ENCODE measurements at regions not wholly inside any gene's neighbourhood (a gene's known extent, or its start where the extent isn't known, plus 50 kb on each side); places are given as distances from the start of the nearest gene placed in this dataset.

GRCh38 chr5:167790045-167790444, 501.4 kb upstream of the WWC1 start:
- Histone ChIP-seq H3K9ac (ENCODE audit: low read length) (no peak overlapping the region), H3K4me1 (ENCODE audit: control insufficient read depth, insufficient read depth, low read length) (no peaks in the 10 kb centered on the region), H3K27me3 (ENCODE audit: control insufficient read depth, insufficient read depth, low read length) (no peaks in the 10 kb centered on the region), H3K36me3 (ENCODE audit: control insufficient read depth, insufficient read depth, low read length) (no peaks in the 10 kb centered on the region), H3K9me3 (ENCODE audit: control insufficient read depth, low read length) (no peaks in the 10 kb centered on the region), H3K4me3 (ENCODE audit: low read length) (no peak overlapping the region)

- H3K27me3 ChIP-seq (ENCODE audit: control insufficient read depth, insufficient read depth, low read length): no peaks in the 10 kb centered on the region
- no peak overlapping the region for H3K9ac ChIP-seq (ENCODE audit: low read length)
- H3K4me1 ChIP-seq (ENCODE audit: control insufficient read depth, insufficient read depth, low read length): no peaks in the 10 kb centered on the region
- no peaks in the 10 kb centered on the region for H3K36me3 ChIP-seq (ENCODE audit: control insufficient read depth, insufficient read depth, low read length)
- no peak overlapping the region for H3K4me3 ChIP-seq (ENCODE audit: low read length)
- no peaks in the 10 kb centered on the region for H3K9me3 ChIP-seq (ENCODE audit: control insufficient read depth, low read length)
Observed at GRCh38 chr5:167790462-167791260, 500.8 kb upstream of the WWC1 start.

GRCh38 chr5:167792514-167792913, 498.9 kb upstream of the WWC1 start:
- H3K9me3 ChIP-seq (ENCODE audit: control insufficient read depth, low read length): no peaks in the 10 kb centered on the region
- H3K4me1 ChIP-seq (ENCODE audit: control insufficient read depth, insufficient read depth, low read length): no peaks in the 10 kb centered on the region
- no peaks in the 10 kb centered on the region for H3K27me3 ChIP-seq (ENCODE audit: control insufficient read depth, insufficient read depth, low read length)
- H3K9ac ChIP-seq (ENCODE audit: low read length): no peak overlapping the region
- H3K36me3 ChIP-seq (ENCODE audit: control insufficient read depth, insufficient read depth, low read length): no peaks in the 10 kb centered on the region
- no peak overlapping the region for H3K4me3 ChIP-seq (ENCODE audit: low read length)

- Histone ChIP-seq H3K9ac (ENCODE audit: low read length) (no peak overlapping the region), H3K9me3 (ENCODE audit: control insufficient read depth, low read length) (no peaks in the 10 kb centered on the region), H3K36me3 (ENCODE audit: control insufficient read depth, insufficient read depth, low read length) (no peaks in the 10 kb centered on the region), H3K27me3 (ENCODE audit: control insufficient read depth, insufficient read depth, low read length) (no peaks in the 10 kb centered on the region), H3K4me1 (ENCODE audit: control insufficient read depth, insufficient read depth, low read length) (no peaks in the 10 kb centered on the region), H3K4me3 (ENCODE audit: low read length) (no peak overlapping the region)
Observed at GRCh38 chr5:167793700-167794099, 497.7 kb upstream of the WWC1 start.

- H3K36me3 ChIP-seq (ENCODE audit: control insufficient read depth, insufficient read depth, low read length): no peaks in the 10 kb centered on the region
- no peaks in the 10 kb centered on the region for H3K9me3 ChIP-seq (ENCODE audit: control insufficient read depth, low read length)
- H3K9ac ChIP-seq (ENCODE audit: low read length): no peak overlapping the region
- no peak overlapping the region for H3K4me3 ChIP-seq (ENCODE audit: low read length)
- no peaks in the 10 kb centered on the region for H3K4me1 ChIP-seq (ENCODE audit: control insufficient read depth, insufficient read depth, low read length)
- H3K27me3 ChIP-seq (ENCODE audit: control insufficient read depth, insufficient read depth, low read length): no peaks in the 10 kb centered on the region
Observed at GRCh38 chr5:167794121-167794520, 497.3 kb upstream of the WWC1 start.

- H3K4me1 ChIP-seq (ENCODE audit: control insufficient read depth, insufficient read depth, low read length): no peaks in the 10 kb centered on the region
- H3K9ac ChIP-seq (ENCODE audit: low read length): no peak overlapping the region
- no peak overlapping the region for H3K4me3 ChIP-seq (ENCODE audit: low read length)
- H3K27me3 ChIP-seq (ENCODE audit: control insufficient read depth, insufficient read depth, low read length): no peaks in the 10 kb centered on the region
- no peaks in the 10 kb centered on the region for H3K9me3 ChIP-seq (ENCODE audit: control insufficient read depth, low read length)
- H3K36me3 ChIP-seq (ENCODE audit: control insufficient read depth, insufficient read depth, low read length): no peaks in the 10 kb centered on the region
Observed at GRCh38 chr5:167796672-167797071, 494.8 kb upstream of the WWC1 start.

GRCh38 chr5:167797933-167798332, 493.5 kb upstream of the WWC1 start:
- H3K4me1 ChIP-seq (ENCODE audit: control insufficient read depth, insufficient read depth, low read length): no peaks in the 10 kb centered on the region
- H3K9ac ChIP-seq (ENCODE audit: low read length): no peak overlapping the region
- no peak overlapping the region for H3K4me3 ChIP-seq (ENCODE audit: low read length)
- H3K36me3 ChIP-seq (ENCODE audit: control insufficient read depth, insufficient read depth, low read length): no peaks in the 10 kb centered on the region
- no peaks in the 10 kb centered on the region for H3K9me3 ChIP-seq (ENCODE audit: control insufficient read depth, low read length)
- no peaks in the 10 kb centered on the region for H3K27me3 ChIP-seq (ENCODE audit: control insufficient read depth, insufficient read depth, low read length)

GRCh38 chr5:167798448-167798847, 493.0 kb upstream of the WWC1 start:
- no peak overlapping the region for H3K4me3 ChIP-seq (ENCODE audit: low read length)
- no peaks in the 10 kb centered on the region for H3K27me3 ChIP-seq (ENCODE audit: control insufficient read depth, insufficient read depth, low read length)
- H3K9ac ChIP-seq (ENCODE audit: low read length): no peak overlapping the region
- H3K4me1 ChIP-seq (ENCODE audit: control insufficient read depth, insufficient read depth, low read length): no peaks in the 10 kb centered on the region
- no peaks in the 10 kb centered on the region for H3K36me3 ChIP-seq (ENCODE audit: control insufficient read depth, insufficient read depth, low read length)
- H3K9me3 ChIP-seq (ENCODE audit: control insufficient read depth, low read length): no peaks in the 10 kb centered on the region

- no peak overlapping the region for H3K9ac ChIP-seq (ENCODE audit: low read length)
- no peak overlapping the region for H3K4me3 ChIP-seq (ENCODE audit: low read length)
- no peaks in the 10 kb centered on the region for H3K36me3 ChIP-seq (ENCODE audit: control insufficient read depth, insufficient read depth, low read length)
- no peaks in the 10 kb centered on the region for H3K4me1 ChIP-seq (ENCODE audit: control insufficient read depth, insufficient read depth, low read length)
- no peaks in the 10 kb centered on the region for H3K27me3 ChIP-seq (ENCODE audit: control insufficient read depth, insufficient read depth, low read length)
- H3K9me3 ChIP-seq (ENCODE audit: control insufficient read depth, low read length): no peaks in the 10 kb centered on the region
Observed at GRCh38 chr5:167800427-167800826, 491.0 kb upstream of the WWC1 start.

GRCh38 chr5:167801999-167802398, 489.4 kb upstream of the WWC1 start:
- H3K4me1 ChIP-seq (ENCODE audit: control insufficient read depth, insufficient read depth, low read length): no peaks in the 10 kb centered on the region
- H3K4me3 ChIP-seq (ENCODE audit: low read length): no peak overlapping the region
- no peak overlapping the region for H3K9ac ChIP-seq (ENCODE audit: low read length)
- no peaks in the 10 kb centered on the region for H3K9me3 ChIP-seq (ENCODE audit: control insufficient read depth, low read length)
- H3K36me3 ChIP-seq (ENCODE audit: control insufficient read depth, insufficient read depth, low read length): no peaks in the 10 kb centered on the region
- no peaks in the 10 kb centered on the region for H3K27me3 ChIP-seq (ENCODE audit: control insufficient read depth, insufficient read depth, low read length)

GRCh38 chr5:167802755-167803431, 488.6 kb upstream of the WWC1 start:
- H3K9me3 ChIP-seq (ENCODE audit: control insufficient read depth, low read length): no peaks in the 10 kb centered on the region
- H3K9ac ChIP-seq (ENCODE audit: low read length): no peak overlapping the region
- H3K4me3 ChIP-seq (ENCODE audit: low read length): no peak overlapping the region
- H3K4me1 ChIP-seq (ENCODE audit: control insufficient read depth, insufficient read depth, low read length): no peaks in the 10 kb centered on the region
- no peaks in the 10 kb centered on the region for H3K36me3 ChIP-seq (ENCODE audit: control insufficient read depth, insufficient read depth, low read length)
- H3K27me3 ChIP-seq (ENCODE audit: control insufficient read depth, insufficient read depth, low read length): no peaks in the 10 kb centered on the region

- no peaks in the 10 kb centered on the region for H3K4me1 ChIP-seq (ENCODE audit: control insufficient read depth, insufficient read depth, low read length)
- H3K27me3 ChIP-seq (ENCODE audit: control insufficient read depth, insufficient read depth, low read length): no peaks in the 10 kb centered on the region
- H3K4me3 ChIP-seq (ENCODE audit: low read length): no peak overlapping the region
- no peak overlapping the region for H3K9ac ChIP-seq (ENCODE audit: low read length)
- no peaks in the 10 kb centered on the region for H3K36me3 ChIP-seq (ENCODE audit: control insufficient read depth, insufficient read depth, low read length)
- no peaks in the 10 kb centered on the region for H3K9me3 ChIP-seq (ENCODE audit: control insufficient read depth, low read length)
Observed at GRCh38 chr5:167804512-167805220, 486.8 kb upstream of the WWC1 start.

Data from mucosa of stomach (tissue), 1 donor.